ENCODE measurements at regions not wholly inside any gene's neighbourhood (a gene's known extent, or its start where the extent isn't known, plus 50 kb on each side); places are given as distances from the start of the nearest gene placed in this dataset.

DNA sequence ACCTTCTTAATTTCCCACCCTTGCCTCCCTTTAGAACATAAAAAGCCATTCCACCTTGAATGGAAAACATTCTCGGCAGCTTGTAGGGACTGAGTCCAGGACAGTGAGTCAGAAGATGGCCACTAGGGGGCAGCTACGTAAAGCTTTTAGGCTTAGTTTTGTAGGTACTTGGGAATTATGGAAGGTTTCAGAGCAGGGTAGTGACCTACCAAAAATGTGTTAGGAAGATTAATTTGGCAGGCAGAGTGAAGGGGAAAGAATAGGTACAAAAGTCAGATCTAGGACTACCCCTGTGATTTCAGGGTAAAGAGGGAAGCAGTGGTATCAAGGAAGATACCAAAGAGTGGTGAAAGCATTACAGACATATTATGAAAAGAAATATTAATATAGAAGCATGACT lies 198.4 kb downstream of the NDFIP2 start:
- peaks cover 4 to 8% of the 10 kb centered on the region in 2 donors for H3K9me3 Mint-ChIP-seq
- DNase-seq (ENCODE audit: low spot score in 2 of 2) (peak in 1 of 2 donors; percentile 53), ATAC-seq (peak in 1 of 2 donors; percentile 64)
- H3K27ac Mint-ChIP-seq, result no peak overlapping the region
- peaks cover 4 to 5% of the 10 kb centered on the region in 2 donors for H3K36me3 Mint-ChIP-seq

- H3K27ac Mint-ChIP-seq, result no peak overlapping the region
- H3K36me3 Mint-ChIP-seq, result peaks cover 4 to 5% of the 10 kb centered on the region in 2 donors
- DNase-seq (ENCODE audit: low spot score in 2 of 2), result no peak
- H3K9me3 Mint-ChIP-seq, result peaks cover 4 to 8% of the 10 kb centered on the region in 2 donors
- no peak for ATAC-seq
These were observed 197.1 kb downstream of the NDFIP2 start for GRCh38 chr13:79678100-79678499.

DNA sequence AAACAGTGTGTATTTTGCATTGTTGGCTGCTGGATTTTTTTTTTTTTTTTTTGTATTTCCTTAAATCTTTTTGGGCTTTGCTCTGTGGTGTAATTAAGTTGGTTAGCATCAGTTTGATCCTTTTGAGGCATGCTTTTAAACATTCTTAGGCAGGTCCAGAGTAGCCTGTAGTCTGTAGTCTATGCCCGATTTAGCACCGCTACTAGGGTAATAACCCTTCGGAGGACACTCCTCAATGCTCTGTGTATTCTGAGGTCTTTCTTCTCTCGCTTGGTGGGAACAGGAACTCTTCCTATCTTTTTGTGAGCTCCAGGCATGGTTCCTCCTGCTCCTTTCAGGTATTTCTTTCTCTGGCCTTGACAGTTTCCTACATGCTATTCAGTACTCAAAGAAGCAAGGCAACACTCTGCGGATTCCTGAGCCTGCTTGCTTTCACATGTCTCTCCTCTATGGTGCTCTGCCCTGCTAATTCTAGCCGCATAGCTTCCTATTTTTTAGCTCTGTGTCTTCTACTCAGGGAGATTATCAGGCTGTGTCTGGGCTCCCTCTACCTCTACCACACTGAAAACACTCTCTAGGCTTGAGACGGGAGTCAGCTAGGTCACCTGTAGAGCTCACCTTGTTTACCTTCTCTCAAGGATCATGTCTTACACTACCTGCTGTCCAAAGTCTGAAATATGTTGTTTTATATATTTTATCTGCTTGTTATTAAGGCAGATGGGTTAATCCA lies 195.1 kb downstream of the NDFIP2 start:
- no peaks in the 10 kb centered on the region for H3K9me3 Mint-ChIP-seq
- ATAC-seq (no peak), DNase-seq (ENCODE audit: low spot score in 2 of 2) (no peak)
- H3K27ac Mint-ChIP-seq, result no peak overlapping the region
- H3K36me3 Mint-ChIP-seq, result no peaks in the 10 kb centered on the region

DNA sequence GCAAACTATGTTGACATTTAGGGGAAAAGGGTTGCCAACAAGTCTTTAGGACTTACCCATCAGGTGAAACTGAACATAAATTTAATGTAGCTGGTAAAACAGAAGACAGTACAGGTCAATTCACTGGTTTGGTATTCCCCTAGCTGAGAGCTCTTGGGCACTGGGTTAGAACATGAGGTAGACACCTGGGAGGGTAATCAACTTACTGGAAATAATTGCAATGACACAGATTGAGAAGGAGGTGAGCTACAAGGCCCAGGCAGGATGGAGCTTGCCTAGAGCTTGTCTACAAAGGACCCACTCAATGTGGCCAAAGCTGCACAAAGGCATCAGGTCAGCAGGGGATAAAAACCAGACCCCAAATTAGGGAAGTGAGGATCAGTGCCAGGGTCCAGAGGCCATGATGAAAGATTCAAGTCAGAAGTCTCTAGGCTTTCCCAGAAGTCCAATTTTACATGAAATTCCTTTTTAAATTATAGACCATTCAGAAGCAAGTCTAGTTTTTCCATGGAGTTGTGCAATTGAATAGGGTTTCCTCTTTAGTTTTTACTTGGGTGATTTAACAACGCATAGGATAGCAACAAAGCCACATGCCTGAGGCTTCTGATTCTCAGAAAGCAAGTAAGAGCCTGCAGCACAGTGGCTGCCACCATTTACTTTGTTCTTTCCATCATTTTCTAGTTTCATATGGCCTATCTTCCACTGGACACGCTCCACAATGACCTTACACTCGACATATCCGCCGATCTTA lies 194.0 kb downstream of the NDFIP2 start:
- DNase-seq (ENCODE audit: low spot score in 2 of 2) (no peak), ATAC-seq (no peak)
- no peaks in the 10 kb centered on the region for H3K9me3 Mint-ChIP-seq
- H3K36me3 Mint-ChIP-seq, result no peaks in the 10 kb centered on the region
- H3K27ac Mint-ChIP-seq, result no peak overlapping the region

GRCh38 chr13:79673993-79674377 lies 193.0 kb downstream of the NDFIP2 start:
- H3K36me3 Mint-ChIP-seq, result no peaks in the 10 kb centered on the region
- H3K27ac Mint-ChIP-seq, result no peak overlapping the region
- ATAC-seq, result no peak
- H3K9me3 Mint-ChIP-seq, result no peaks in the 10 kb centered on the region
- DNase-seq (ENCODE audit: low spot score in 2 of 2), result no peak

GRCh38 chr13:79673310-79673992 lies 192.5 kb downstream of the NDFIP2 start:
- ATAC-seq (no peak), DNase-seq (ENCODE audit: low spot score in 2 of 2) (no peak)
- Mint-ChIP-seq H3K9me3 (no peaks in the 10 kb centered on the region), H3K27ac (no peak overlapping the region), H3K36me3 (no peaks in the 10 kb centered on the region)

- H3K27ac Mint-ChIP-seq, result no peak overlapping the region
- no peak for DNase-seq (ENCODE audit: low spot score in 2 of 2)
- no peaks in the 10 kb centered on the region for H3K36me3 Mint-ChIP-seq
- no peaks in the 10 kb centered on the region for H3K9me3 Mint-ChIP-seq
- no peak for ATAC-seq
These were observed 190.5 kb downstream of the NDFIP2 start for GRCh38 chr13:79671420-79671819.

- Mint-ChIP-seq H3K36me3 (no peaks in the 10 kb centered on the region), H3K9me3 (no peaks in the 10 kb centered on the region), H3K27ac (no peak overlapping the region)
- ATAC-seq (no peak), DNase-seq (ENCODE audit: low spot score in 2 of 2) (no peak)
These were observed 187.3 kb downstream of the NDFIP2 start for GRCh38 chr13:79668201-79668752.

DNA sequence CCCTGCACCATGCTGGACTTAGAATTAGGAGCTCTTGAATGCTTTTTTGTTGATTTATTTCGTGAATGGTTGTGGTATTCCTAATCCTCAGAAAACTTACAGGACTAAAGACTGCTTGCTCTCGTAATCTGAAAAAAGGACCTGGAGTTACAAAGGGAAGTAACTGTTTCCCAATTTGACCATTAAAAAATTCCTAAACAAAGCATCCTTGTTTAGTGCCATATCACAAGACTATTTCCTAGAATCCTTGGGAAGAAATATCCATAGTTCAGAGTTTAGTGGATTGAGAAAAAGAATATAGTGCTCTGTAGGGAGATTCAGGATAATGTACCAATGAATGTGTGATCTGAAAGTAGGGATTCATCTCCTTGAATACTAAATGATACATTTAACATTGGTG lies 186.8 kb downstream of the NDFIP2 start:
- H3K36me3 Mint-ChIP-seq, result no peaks in the 10 kb centered on the region
- no peak for DNase-seq (ENCODE audit: low spot score in 2 of 2)
- no peak overlapping the region for H3K27ac Mint-ChIP-seq
- no peaks in the 10 kb centered on the region for H3K9me3 Mint-ChIP-seq
- no peak for ATAC-seq

DNA sequence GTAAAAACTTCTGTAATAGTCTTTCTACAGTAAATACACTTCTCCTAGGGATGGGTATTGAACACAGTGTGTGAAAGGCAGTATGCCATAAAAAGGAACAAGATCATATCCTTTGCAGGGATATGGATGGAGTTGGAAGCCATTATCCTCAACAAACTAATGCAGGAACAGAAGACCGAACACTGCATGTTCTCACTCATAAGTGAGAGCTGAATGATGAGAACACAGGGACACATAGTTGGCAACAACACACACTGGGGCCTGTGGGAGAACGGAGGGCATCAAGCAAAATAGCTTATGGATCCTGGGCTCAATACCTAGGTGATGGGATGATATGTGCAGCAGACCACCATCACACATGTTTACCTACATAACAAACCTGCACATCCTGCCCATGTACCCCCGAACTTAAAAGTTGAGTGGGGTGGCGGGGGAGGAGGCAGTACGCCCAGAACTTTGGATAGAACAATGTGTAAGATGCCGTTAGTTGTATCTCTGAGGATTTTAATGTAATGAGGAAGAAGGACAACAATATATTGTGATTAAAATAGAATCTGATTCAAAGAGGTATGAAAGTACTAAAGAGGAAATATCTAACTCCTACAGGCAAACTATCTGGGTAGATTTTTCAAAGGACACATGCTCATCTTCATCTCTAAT lies 183.2 kb downstream of the NDFIP2 start:
- Mint-ChIP-seq H3K36me3 (no peaks in the 10 kb centered on the region), H3K9me3 (no peaks in the 10 kb centered on the region), H3K27ac (no peak overlapping the region)
- no peak for DNase-seq (ENCODE audit: low spot score in 2 of 2)
- ATAC-seq, result no peak

DNA sequence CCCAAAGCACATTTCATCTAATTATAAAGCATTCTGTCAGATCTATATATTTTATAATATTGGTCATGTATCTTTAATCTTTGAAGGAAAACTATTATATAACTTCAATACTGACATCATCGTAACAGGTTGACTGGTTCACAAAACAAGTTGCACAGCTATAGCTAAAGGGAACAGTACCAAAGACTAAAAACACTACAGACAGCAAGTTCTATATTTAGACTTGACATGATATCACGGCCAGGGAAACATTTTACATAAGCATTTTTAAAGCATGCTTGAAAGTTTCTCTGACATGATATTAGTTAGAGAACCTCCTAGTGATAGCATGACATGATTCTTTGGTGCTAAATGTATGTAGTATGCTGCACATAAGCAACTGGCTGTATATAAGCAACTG lies 182.5 kb downstream of the NDFIP2 start:
- ATAC-seq (no peak), DNase-seq (ENCODE audit: low spot score in 2 of 2) (no peak)
- H3K9me3 Mint-ChIP-seq, result no peaks in the 10 kb centered on the region
- no peak overlapping the region for H3K27ac Mint-ChIP-seq
- no peaks in the 10 kb centered on the region for H3K36me3 Mint-ChIP-seq

GRCh38 chr13:79662882-79663281 lies 181.9 kb downstream of the NDFIP2 start:
- no peak overlapping the region for H3K27ac Mint-ChIP-seq
- no peak for DNase-seq (ENCODE audit: low spot score in 2 of 2)
- no peaks in the 10 kb centered on the region for H3K36me3 Mint-ChIP-seq
- ATAC-seq, result no peak
- H3K9me3 Mint-ChIP-seq, result no peaks in the 10 kb centered on the region

DNA sequence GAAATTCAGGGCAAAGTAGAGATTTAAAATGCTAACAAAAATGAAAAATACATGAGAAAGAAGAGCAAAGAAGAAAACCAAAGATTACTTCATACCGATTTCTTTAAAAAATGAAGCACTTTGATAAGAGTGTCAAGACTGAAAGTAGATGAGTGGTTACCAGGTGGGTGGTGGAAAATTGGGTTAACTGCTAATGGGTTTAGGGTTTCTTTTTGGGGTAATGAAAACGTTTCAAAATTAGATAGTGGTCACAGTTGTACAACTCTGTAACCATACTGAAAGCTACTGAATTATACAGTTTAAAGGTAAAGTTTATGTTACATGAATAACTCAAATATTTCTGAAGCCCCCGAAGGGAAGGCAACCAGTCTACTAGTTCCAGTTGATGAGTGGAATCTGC lies 179.4 kb downstream of the NDFIP2 start:
- no peak overlapping the region for H3K27ac Mint-ChIP-seq
- no peak for ATAC-seq
- no peak for DNase-seq (ENCODE audit: low spot score in 2 of 2)
- no peaks in the 10 kb centered on the region for H3K9me3 Mint-ChIP-seq
- H3K36me3 Mint-ChIP-seq, result no peaks in the 10 kb centered on the region

DNA sequence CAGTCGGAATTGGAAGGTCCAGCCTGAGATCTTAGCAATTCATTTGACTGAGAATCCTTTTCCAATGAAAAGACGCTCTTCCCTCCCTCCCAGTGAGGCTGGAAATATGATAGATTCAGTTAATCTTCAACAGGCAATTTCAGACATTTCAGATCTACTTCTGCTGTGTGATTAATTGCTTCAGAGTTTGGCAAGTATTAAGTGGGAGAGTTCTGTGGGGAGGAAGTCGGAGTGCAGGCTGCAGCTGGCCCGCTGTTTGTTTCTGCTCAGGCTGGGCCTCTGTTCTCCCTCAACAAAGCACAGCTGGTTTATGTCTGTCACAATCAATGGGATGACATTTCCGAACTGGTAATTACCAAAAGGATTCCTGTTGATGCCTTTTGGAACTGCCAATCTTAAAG lies 178.2 kb downstream of the NDFIP2 start:
- ATAC-seq, result no peak
- DNase-seq (ENCODE audit: low spot score in 2 of 2), result no peak
- no peaks in the 10 kb centered on the region for H3K9me3 Mint-ChIP-seq
- H3K27ac Mint-ChIP-seq, result no peak overlapping the region
- H3K36me3 Mint-ChIP-seq, result no peaks in the 10 kb centered on the region

- Mint-ChIP-seq H3K9me3 (no peaks in the 10 kb centered on the region), H3K36me3 (no peaks in the 10 kb centered on the region), H3K27ac (no peak overlapping the region)
- ATAC-seq (no peak), DNase-seq (ENCODE audit: low spot score in 2 of 2) (no peak)
These were observed 177.5 kb downstream of the NDFIP2 start for GRCh38 chr13:79658333-79658975.

DNA sequence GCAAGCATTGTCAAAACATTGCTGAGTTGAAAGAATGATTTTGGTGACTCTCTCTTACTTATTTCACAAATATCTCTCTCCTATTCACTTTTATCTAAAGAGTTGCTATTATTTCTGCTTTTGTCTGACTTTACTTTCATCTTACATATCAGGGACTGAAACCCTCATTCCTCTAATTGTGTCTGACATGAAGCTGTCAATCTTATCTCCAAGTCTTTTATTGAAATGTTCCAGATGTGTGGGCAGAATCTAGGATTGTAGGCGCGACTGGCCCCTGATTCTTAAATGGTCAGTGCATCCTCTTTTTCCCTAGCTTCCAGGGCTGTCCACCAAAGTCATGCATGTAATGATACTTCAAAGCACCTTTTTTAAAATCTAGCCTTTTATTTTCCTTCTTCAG lies 174.6 kb downstream of the NDFIP2 start:
- DNase-seq (ENCODE audit: low spot score in 2 of 2) (no peak), ATAC-seq (no peak)
- no peaks in the 10 kb centered on the region for H3K36me3 Mint-ChIP-seq
- no peak overlapping the region for H3K27ac Mint-ChIP-seq
- no peaks in the 10 kb centered on the region for H3K9me3 Mint-ChIP-seq

Data from activated naive CD4-positive, alpha-beta T cell treated with anti-CD3 and anti-CD28 coated beads, Interleukin-2, amount 50 U/mL, for 72 hours (primary cell).